ENCODE measurements at regions not wholly inside any gene's neighbourhood (a gene's known extent, or its start where the extent isn't known, plus 50 kb on each side); places are given as distances from the start of the nearest gene placed in this dataset.
A peak's percentile ranks its signal among the peaks of the same experiment; 100 is the strongest.

DNA sequence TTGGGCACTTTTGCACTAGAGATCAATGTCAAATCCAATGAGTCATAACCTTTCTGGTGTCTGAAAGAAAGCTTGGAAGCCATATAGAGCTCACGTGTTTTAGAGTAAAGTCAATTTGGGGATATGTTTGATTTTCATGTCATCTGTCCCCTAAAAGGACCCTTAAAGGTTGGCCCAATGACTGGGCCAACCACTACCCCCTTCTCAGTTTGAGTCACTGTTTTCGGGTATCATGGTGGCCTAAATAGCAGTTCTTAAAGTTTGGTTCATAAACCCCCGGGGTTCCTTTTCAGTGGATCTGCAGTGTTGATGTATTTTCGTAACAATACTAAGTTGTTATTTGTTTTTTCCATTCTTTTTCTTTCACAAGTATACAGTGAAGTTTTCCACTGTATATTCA is 327.6 kb downstream of the PRL start:
- TF ChIP-seq, protein P1, sequence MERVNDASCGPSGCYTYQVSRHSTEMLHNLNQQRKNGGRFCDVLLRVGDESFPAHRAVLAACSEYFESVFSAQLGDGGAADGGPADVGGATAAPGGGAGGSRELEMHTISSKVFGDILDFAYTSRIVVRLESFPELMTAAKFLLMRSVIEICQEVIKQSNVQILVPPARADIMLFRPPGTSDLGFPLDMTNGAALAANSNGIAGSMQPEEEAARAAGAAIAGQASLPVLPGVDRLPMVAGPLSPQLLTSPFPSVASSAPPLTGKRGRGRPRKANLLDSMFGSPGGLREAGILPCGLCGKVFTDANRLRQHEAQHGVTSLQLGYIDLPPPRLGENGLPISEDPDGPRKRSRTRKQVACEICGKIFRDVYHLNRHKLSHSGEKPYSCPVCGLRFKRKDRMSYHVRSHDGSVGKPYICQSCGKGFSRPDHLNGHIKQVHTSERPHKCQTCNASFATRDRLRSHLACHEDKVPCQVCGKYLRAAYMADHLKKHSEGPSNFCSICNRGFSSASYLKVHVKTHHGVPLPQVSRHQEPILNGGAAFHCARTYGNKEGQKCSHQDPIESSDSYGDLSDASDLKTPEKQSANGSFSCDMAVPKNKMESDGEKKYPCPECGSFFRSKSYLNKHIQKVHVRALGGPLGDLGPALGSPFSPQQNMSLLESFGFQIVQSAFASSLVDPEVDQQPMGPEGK (CRISPR knock-in tag; IDR thresholded peaks at IDR 0.05; ENCODE audit: borderline replicate concordance): no peak
- TF ChIP-seq ZFP3 (CRISPR knock-in tag; IDR thresholded peaks at IDR 0.05): no peak
- TF ChIP-seq SNAI2 (CRISPR knock-in tag; IDR thresholded peaks at IDR 0.05): no peak
- TF ChIP-seq ARNTL (CRISPR knock-in tag; IDR thresholded peaks at IDR 0.05; ENCODE audit: borderline replicate concordance, low read depth): no peak
- TF ChIP-seq ZNF8 (CRISPR knock-in tag; IDR thresholded peaks at IDR 0.05): no peak
- no peak for TF ChIP-seq ESRRG (CRISPR knock-in tag; IDR thresholded peaks at IDR 0.05)
- no peak for TF ChIP-seq ZNF70 (CRISPR knock-in tag; IDR thresholded peaks at IDR 0.05)
- TF ChIP-seq, protein P2, sequence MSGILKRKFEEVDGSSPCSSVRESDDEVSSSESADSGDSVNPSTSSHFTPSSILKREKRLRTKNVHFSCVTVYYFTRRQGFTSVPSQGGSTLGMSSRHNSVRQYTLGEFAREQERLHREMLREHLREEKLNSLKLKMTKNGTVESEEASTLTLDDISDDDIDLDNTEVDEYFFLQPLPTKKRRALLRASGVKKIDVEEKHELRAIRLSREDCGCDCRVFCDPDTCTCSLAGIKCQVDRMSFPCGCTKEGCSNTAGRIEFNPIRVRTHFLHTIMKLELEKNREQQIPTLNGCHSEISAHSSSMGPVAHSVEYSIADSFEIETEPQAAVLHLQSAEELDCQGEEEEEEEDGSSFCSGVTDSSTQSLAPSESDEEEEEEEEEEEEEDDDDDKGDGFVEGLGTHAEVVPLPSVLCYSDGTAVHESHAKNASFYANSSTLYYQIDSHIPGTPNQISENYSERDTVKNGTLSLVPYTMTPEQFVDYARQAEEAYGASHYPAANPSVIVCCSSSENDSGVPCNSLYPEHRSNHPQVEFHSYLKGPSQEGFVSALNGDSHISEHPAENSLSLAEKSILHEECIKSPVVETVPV (CRISPR knock-in tag; IDR thresholded peaks at IDR 0.05): no peak
- TF ChIP-seq TOX (CRISPR knock-in tag; IDR thresholded peaks at IDR 0.05; ENCODE audit: borderline replicate concordance): no peak
- TF ChIP-seq, protein P3, sequence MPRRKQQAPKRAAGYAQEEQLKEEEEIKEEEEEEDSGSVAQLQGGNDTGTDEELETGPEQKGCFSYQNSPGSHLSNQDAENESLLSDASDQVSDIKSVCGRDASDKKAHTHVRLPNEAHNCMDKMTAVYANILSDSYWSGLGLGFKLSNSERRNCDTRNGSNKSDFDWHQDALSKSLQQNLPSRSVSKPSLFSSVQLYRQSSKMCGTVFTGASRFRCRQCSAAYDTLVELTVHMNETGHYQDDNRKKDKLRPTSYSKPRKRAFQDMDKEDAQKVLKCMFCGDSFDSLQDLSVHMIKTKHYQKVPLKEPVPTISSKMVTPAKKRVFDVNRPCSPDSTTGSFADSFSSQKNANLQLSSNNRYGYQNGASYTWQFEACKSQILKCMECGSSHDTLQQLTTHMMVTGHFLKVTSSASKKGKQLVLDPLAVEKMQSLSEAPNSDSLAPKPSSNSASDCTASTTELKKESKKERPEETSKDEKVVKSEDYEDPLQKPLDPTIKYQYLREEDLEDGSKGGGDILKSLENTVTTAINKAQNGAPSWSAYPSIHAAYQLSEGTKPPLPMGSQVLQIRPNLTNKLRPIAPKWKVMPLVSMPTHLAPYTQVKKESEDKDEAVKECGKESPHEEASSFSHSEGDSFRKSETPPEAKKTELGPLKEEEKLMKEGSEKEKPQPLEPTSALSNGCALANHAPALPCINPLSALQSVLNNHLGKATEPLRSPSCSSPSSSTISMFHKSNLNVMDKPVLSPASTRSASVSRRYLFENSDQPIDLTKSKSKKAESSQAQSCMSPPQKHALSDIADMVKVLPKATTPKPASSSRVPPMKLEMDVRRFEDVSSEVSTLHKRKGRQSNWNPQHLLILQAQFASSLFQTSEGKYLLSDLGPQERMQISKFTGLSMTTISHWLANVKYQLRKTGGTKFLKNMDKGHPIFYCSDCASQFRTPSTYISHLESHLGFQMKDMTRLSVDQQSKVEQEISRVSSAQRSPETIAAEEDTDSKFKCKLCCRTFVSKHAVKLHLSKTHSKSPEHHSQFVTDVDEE (CRISPR knock-in tag; IDR thresholded peaks at IDR 0.05): no peak
- TF ChIP-seq, protein P4, sequence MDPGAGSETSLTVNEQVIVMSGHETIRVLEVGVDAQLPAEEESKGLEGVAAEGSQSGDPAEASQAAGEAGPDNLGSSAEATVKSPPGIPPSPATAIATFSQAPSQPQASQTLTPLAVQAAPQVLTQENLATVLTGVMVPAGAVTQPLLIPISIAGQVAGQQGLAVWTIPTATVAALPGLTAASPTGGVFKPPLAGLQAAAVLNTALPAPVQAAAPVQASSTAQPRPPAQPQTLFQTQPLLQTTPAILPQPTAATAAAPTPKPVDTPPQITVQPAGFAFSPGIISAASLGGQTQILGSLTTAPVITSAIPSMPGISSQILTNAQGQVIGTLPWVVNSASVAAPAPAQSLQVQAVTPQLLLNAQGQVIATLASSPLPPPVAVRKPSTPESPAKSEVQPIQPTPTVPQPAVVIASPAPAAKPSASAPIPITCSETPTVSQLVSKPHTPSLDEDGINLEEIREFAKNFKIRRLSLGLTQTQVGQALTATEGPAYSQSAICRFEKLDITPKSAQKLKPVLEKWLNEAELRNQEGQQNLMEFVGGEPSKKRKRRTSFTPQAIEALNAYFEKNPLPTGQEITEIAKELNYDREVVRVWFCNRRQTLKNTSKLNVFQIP (CRISPR knock-in tag; IDR thresholded peaks at IDR 0.05; ENCODE audit: borderline replicate concordance, low read depth): no peak
- no peak for TF ChIP-seq RARB (CRISPR knock-in tag; IDR thresholded peaks at IDR 0.05)
- no peak for TF ChIP-seq PPARA (CRISPR knock-in tag; IDR thresholded peaks at IDR 0.05; ENCODE audit: borderline replicate concordance)
- TF ChIP-seq, protein P5, sequence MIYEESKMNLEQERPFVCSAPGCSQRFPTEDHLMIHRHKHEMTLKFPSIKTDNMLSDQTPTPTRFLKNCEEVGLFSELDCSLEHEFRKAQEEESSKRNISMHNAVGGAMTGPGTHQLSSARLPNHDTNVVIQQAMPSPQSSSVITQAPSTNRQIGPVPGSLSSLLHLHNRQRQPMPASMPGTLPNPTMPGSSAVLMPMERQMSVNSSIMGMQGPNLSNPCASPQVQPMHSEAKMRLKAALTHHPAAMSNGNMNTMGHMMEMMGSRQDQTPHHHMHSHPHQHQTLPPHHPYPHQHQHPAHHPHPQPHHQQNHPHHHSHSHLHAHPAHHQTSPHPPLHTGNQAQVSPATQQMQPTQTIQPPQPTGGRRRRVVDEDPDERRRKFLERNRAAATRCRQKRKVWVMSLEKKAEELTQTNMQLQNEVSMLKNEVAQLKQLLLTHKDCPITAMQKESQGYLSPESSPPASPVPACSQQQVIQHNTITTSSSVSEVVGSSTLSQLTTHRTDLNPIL (CRISPR knock-in tag; IDR thresholded peaks at IDR 0.05; ENCODE audit: low read depth): no peak
- TF ChIP-seq GLIS3 (CRISPR knock-in tag; IDR thresholded peaks at IDR 0.05): no peak
- TF ChIP-seq CSDC2 (CRISPR knock-in tag; IDR thresholded peaks at IDR 0.05): no peak
- no peak for ATAC-seq

DNA sequence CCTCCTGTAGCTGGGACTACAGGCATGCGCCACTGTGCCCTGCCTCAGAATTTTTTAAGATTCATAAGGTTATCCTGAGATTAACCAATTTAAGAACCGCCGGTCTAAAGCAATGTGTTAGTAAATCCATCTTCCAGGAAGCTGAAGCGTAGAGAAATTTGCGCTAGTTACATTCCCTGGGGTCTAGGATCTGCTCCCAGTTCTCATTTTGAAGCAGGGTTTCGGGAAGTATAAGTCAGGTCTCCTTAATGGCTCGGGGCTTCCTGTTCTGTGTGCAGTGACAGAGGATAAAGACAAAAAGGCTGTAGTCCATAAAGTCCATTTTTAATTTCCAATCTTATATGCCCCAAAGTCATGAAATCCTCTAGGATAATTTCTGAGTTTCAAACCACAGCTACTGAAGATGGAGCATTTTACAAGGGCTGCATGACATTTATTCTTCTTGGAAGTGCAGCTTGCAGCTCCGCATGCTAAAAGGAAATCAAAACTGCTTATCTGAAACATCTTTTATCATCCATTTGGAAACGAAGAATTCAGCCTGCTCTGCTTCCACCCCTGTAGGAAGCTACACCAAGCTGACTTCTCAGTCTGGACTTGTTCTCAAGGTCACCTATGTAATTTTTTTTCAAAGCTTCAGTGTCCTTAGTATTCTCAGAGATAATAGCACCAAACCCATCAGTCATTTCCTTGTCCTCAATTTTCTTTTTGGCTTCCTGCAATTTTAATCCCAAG is 326.1 kb downstream of the PRL start:
- peak; percentile 47 for ATAC-seq
- TF ChIP-seq ZC3H10 (CRISPR knock-in tag; IDR thresholded peaks at IDR 0.05): no peak

DNA sequence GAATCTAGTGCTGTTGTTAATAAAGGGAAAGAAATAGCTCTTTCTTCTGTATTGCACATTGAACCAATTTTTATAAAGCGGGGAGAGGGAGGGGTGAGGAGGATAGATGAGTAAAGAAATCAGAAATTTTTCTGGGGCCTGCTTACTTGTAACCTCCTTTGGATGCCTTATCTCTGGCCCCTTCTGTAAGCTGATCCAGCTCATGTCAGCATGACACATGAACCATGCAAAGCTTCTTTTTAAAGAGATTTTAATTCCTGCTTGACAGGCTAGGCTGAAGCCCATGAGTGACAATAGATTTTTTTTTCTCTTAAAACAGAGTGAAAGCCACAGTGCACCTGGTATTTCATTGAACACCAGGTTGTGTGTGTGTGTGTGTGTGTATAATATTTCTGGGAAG is 325.3 kb downstream of the PRL start:
- ATAC-seq: peak; percentile 78
- TF ChIP-seq ARNTL (CRISPR knock-in tag; IDR thresholded peaks at IDR 0.05; ENCODE audit: borderline replicate concordance, low read depth) (no peak), ZNF8 (CRISPR knock-in tag; IDR thresholded peaks at IDR 0.05) (no peak), BACH2 (CRISPR knock-in tag; IDR thresholded peaks at IDR 0.05; ENCODE audit: borderline replicate concordance) (no peak), RARB (CRISPR knock-in tag; IDR thresholded peaks at IDR 0.05) (no peak), SNAI2 (CRISPR knock-in tag; IDR thresholded peaks at IDR 0.05) (no peak), ZNF565 (CRISPR knock-in tag; conservative IDR thresholded peaks at IDR 0.05; ENCODE audit: low read depth) (no peak), ZFP30 (CRISPR knock-in tag; IDR thresholded peaks at IDR 0.05) (no peak), PPARA (CRISPR knock-in tag; IDR thresholded peaks at IDR 0.05; ENCODE audit: borderline replicate concordance) (no peak), GLIS3 (CRISPR knock-in tag; IDR thresholded peaks at IDR 0.05) (no peak), ISL1 (CRISPR knock-in tag; IDR thresholded peaks at IDR 0.05) (no peak), OSR1 (CRISPR knock-in tag; IDR thresholded peaks at IDR 0.05) (no peak)
- TF ChIP-seq, protein P4 (CRISPR knock-in tag; IDR thresholded peaks at IDR 0.05; ENCODE audit: borderline replicate concordance, low read depth): no peak
- TF ChIP-seq, protein P5 (CRISPR knock-in tag; IDR thresholded peaks at IDR 0.05; ENCODE audit: low read depth): no peak
- TF ChIP-seq, protein P3 (CRISPR knock-in tag; IDR thresholded peaks at IDR 0.05): no peak
